Ishikawa (cell line): ENCODE measurements at regions not wholly inside any gene's neighbourhood (a gene's known extent, or its start where the extent isn't known, plus 50 kb on each side); places are given as distances from the start of the nearest gene placed in this dataset.

Experiments
- CEBPB ChIP-seq: IDR thresholded peaks from 2 replicates; pipeline ENCODE4 v1.6.1; 2012
- CREB1 ChIP-seq: IDR thresholded peaks from 2 replicates; pipeline ENCODE4 v1.6.1; 2012; ENCODE audit warnings: low read depth
- EGR1 ChIP-seq: IDR thresholded peaks from 2 replicates; pipeline ENCODE4 v1.6.1; 2012
- EP300 ChIP-seq: IDR thresholded peaks from 2 replicates; pipeline ENCODE4 v1.6.1; 2012; ENCODE audit warnings: borderline replicate concordance
- FOXM1 ChIP-seq: IDR thresholded peaks from 2 replicates; pipeline ENCODE4 v1.6.1; 2012; ENCODE audit warnings: low read depth, borderline replicate concordance
- MAX ChIP-seq: IDR thresholded peaks from 2 replicates; pipeline ENCODE4 v1.6.1; 2012
- NFIC ChIP-seq: IDR thresholded peaks from 2 replicates; pipeline ENCODE4 v1.6.1; 2012
- RAD21 ChIP-seq: IDR thresholded peaks from 2 replicates; pipeline ENCODE4 v1.6.1; 2012; ENCODE audit warnings: low read depth
- REST ChIP-seq: IDR thresholded peaks from 2 replicates; pipeline ENCODE4 v1.6.1; 2012; ENCODE audit warnings: low read depth, mild to moderate bottlenecking
- TAF1 ChIP-seq: IDR thresholded peaks from 2 replicates; pipeline ENCODE4 v1.6.1; 2012; ENCODE audit warnings: low read depth, mild to moderate bottlenecking
- TCF12 ChIP-seq: IDR thresholded peaks from 2 replicates; pipeline ENCODE4 v1.6.1; 2012; ENCODE audit warnings: low read depth
- TEAD4 ChIP-seq: IDR thresholded peaks from 2 replicates; pipeline ENCODE4 v1.6.1; 2012
- USF1 ChIP-seq: IDR thresholded peaks from 2 replicates; pipeline ENCODE4 v1.6.1; 2012
- YY1 ChIP-seq: IDR thresholded peaks from 2 replicates; pipeline ENCODE4 v1.6.1; 2012; ENCODE audit warnings: low read depth
- ZBTB7A ChIP-seq: IDR thresholded peaks from 2 replicates; pipeline ENCODE4 v1.6.1; 2012; ENCODE audit warnings: low read depth

DNA sequence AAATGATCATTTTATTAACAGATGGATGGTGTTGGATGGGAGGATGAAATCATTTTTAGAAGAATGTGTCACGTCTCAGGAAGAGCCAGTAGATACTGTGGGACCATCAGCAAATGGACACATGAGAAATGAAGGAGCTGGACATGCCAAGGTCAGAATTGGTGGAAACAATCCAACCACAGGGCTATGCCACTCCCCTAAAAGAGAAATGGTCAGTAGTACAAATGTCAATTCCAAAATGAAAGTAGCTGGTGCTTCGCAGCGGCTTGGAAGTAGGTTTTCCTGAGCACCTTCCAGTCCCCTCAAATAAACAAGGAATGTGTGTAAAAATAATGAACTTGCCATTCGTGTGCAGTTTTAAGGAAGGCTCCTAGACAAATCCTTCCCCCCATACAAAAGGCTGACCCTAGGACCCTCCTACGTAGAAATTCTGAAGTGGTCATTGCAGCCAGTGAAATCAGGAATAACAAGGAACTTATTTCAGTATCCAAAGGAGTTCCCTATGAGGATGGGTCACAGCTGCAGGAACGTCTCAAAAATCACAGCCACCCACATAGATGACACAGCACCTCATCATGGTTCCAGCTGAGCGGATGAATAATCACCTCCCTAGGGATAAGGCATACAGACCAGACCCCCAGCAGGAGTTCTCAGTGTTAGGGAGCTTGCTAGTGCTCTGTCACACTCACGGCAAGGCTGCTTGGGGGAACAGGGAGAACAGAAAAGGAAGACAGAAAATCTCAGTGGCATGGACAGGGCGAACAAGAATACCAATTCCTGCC is 239.2 kb downstream of the HS3ST3A1 start:
- no peak for TF ChIP-seq CREB1
- TF ChIP-seq YY1 = no peak
- TF ChIP-seq ZBTB7A = no peak
- TF ChIP-seq TAF1 = no peak
- TF ChIP-seq FOXM1 = no peak

GRCh38 chr17:13359774-13360173 is 242.0 kb downstream of the HS3ST3A1 start:
- no peak for TF ChIP-seq EP300
- TF ChIP-seq USF1 = no peak
- TF ChIP-seq CEBPB = no peak
- TF ChIP-seq TCF12 = no peak
- TF ChIP-seq CREB1 = no peak
- no peak for TF ChIP-seq REST
- TF ChIP-seq TAF1 = no peak

GRCh38 chr17:13355054-13355453 is 246.7 kb downstream of the HS3ST3A1 start:
- TF ChIP-seq TAF1 (no peak), REST (no peak), RAD21 (no peak), CREB1 (no peak), USF1 (no peak), TCF12 (no peak), YY1 (no peak), FOXM1 (no peak), NFIC (no peak), EP300 (no peak), CEBPB (no peak), MAX (no peak), TEAD4 (no peak), ZBTB7A (no peak), EGR1 (no peak)

- no peak for TF ChIP-seq REST
These were observed 248.1 kb downstream of the HS3ST3A1 start for GRCh38 chr17:13353590-13353989.

DNA sequence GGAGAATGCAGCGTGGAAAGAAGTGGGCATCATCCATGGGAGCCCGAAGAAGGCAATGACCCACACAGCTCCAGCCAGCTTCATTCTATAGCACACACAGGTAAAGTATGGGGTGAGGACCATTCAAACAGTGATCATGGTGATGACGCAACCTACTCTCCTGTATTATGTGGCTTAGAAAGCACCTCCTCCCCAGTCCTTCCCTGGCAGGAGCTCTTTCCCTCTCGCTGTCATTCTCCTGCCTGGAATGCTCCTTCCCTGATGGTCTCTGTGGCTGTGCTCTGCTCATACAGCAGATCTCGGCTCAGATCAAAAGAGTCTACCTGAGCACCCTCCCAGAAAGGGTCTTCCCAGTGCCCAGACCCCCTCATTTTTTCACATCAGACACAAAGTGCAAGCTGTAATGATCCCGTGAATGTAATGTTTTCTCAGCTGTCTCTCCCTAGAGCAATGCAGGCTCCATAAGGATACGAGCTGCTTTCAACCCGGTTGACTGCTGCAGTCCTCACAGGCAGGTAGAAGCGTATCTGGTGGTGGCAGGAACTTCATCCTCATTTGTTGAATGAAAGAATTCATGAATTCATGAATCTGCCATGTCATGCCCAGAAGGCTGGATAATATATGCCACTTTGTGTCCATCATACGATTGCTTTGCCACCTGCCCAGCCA is 248.8 kb downstream of the HS3ST3A1 start:
- TF ChIP-seq REST (no peak), CREB1 (no peak), USF1 (no peak), ZBTB7A (no peak), EP300 (no peak), TAF1 (no peak), EGR1 (no peak), YY1 (no peak), FOXM1 (no peak)
